ENCODE measurements at regions not wholly inside any gene's neighbourhood (a gene's known extent, or its start where the extent isn't known, plus 50 kb on each side); places are given as distances from the start of the nearest gene placed in this dataset.
"Not testable (repeated sequence)": the region's sequence is repeated elsewhere in the genome, so short reads cannot be mapped to it uniquely, and the experiment has no call there.

DNA sequence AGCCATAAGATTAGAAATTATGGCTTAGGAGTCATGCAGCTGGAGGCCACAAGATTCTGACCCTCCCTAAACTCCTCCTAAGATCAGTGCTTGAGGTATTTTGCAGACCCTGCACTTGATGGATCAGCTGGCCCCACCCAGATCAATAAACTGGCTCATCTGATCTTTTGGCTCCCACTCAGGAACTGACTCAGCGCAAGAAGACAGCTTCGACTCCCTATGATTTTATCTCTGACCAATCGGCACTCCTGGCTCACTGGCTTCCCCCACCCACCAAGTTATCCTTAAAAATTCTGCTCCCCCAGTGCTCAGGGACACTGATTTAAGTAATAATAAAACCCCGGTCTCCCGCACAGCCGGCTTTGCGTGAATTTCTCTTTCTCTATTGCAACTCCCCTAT lies 151.5 kb upstream of the TSC22D1 start:
- not testable (repeated sequence) for H3K4me1 ChIP-seq (replicated peaks in 1 of 4; ENCODE audit: control insufficient read depth in 3 of 4, insufficient read depth in 4 of 4, low read length in 3 of 4); H4K8ac ChIP-seq (ENCODE audit: extremely low read depth, insufficient read depth, low read length); DNase-seq (ENCODE audit: low read depth in 1 of 2, low spot score in 2 of 2); H3K18ac ChIP-seq (ENCODE audit: extremely low read depth, low read length); H3K27ac ChIP-seq (ENCODE audit: low read depth, low read length); H3K4me3 ChIP-seq (ENCODE audit: extremely low read depth in 1 of 4, insufficient read depth in 2 of 4, low read depth in 3 of 4, low read length in 4 of 4); H3K23me2 ChIP-seq (ENCODE audit: low read depth, low read length); H3K4ac ChIP-seq (replicated peaks; ENCODE audit: insufficient read length, low read depth, low read length); H2AK5ac ChIP-seq (ENCODE audit: low read depth, low read length); H2BK15ac ChIP-seq (ENCODE audit: low read length); H2BK5ac ChIP-seq (ENCODE audit: low read depth, low read length); H2BK120ac ChIP-seq (replicated peaks; ENCODE audit: low read depth, low read length); H3K79me2 ChIP-seq (ENCODE audit: control insufficient read depth in 1 of 2, insufficient read depth in 2 of 2, low read length in 2 of 2); H3K9me3 ChIP-seq (ENCODE audit: insufficient read depth in 2 of 2, low read depth in 1 of 2, low read length in 1 of 2); H3K9ac ChIP-seq (replicated peaks in 1 of 4; ENCODE audit: extremely low read depth in 1 of 4, low read depth in 3 of 4, low read length in 3 of 4); H3K79me1 ChIP-seq (ENCODE audit: low read depth, low read length); H3K14ac ChIP-seq (ENCODE audit: insufficient read length); H3K4me2 ChIP-seq (ENCODE audit: insufficient read depth in 1 of 2, low read depth in 2 of 2, low read length in 2 of 2); H3K36me3 ChIP-seq (ENCODE audit: control insufficient read depth in 2 of 4, insufficient read depth in 4 of 4, low read length in 3 of 4); H3K56ac ChIP-seq (replicated peaks; ENCODE audit: insufficient read length, low read depth, low read length); H4K91ac ChIP-seq (replicated peaks; ENCODE audit: insufficient read length, low read length); H2AFZ ChIP-seq (ENCODE audit: low read length); FAIRE-seq; H4K20me1 ChIP-seq (replicated peaks in 1 of 2; ENCODE audit: control insufficient read depth in 1 of 2, insufficient read depth in 2 of 2, low read length in 2 of 2); H2BK20ac ChIP-seq (ENCODE audit: low read length); H3K23ac ChIP-seq (ENCODE audit: insufficient read length); H3K27me3 ChIP-seq (replicated peaks in 1 of 4; ENCODE audit: control insufficient read depth in 3 of 4, extremely low read depth in 1 of 4, insufficient read depth in 3 of 4, low read length in 3 of 4); H2BK12ac ChIP-seq (ENCODE audit: low read depth, low read length); H4K5ac ChIP-seq (ENCODE audit: insufficient read length, low read depth, low read length)
- ChIA-PET CTCF (ENCODE audit: partially characterized antibody) (interaction anchor here (1.2 kb wide), 1 partner anchor 26 kb away, joined by 3 read pairs; no protein-coding TSS in a partner anchor), POLR2A (ENCODE audit: partially characterized antibody) (interaction anchor here (0.9 to 1.2 kb wide), 2 partner anchors 13 to 31 kb away, joined by 3 read pairs; no protein-coding TSS in a partner anchor)
- WGBS, 2 experiments (ENCODE audit: extremely low coverage in 1 of 2, insufficient coverage in 1 of 2, insufficient read length in 1 of 2, insufficient replicate concordance in 2 of 2, low coverage in 1 of 2, low lambda C conversion rate in 2 of 2, missing lambda C conversion rate in 1 of 2): 96% methylated on average over 7 of the region's 7 CpGs; no CpG with 5 or more reads in 1 of the 2 experiments
